Brain microvascular endothelial cell (primary cell): ENCODE measurements at regions not wholly inside any gene's neighbourhood (a gene's known extent, or its start where the extent isn't known, plus 50 kb on each side); places are given as distances from the start of the nearest gene placed in this dataset.
"Not testable (repeated sequence)": the region's sequence is repeated elsewhere in the genome, so short reads cannot be mapped to it uniquely, and the experiment has no call there.

Source experiments
- DNase-seq: peaks from one replicate; pipeline ENCODE4 v3.0.0-alpha.2; 2020
- H3K27ac ChIP-seq: fragments of 250-450 bp; sonication (Bioruptor Pico); 2 replicates; pipeline ENCODE4 v1.5.1; 2020; ENCODE audit warnings: mild to moderate bottlenecking, moderate library complexity
- H3K27me3 ChIP-seq: fragments of 250-450 bp; sonication (Bioruptor Pico); replicated peaks from 2 replicates; pipeline ENCODE4 v1.5.1; 2020; ENCODE audit warnings: mild to moderate bottlenecking
- H3K36me3 ChIP-seq: fragments of 250-450 bp; sonication (Bioruptor Pico); replicated peaks from 2 replicates; pipeline ENCODE4 v1.5.1; 2020; ENCODE audit warnings: mild to moderate bottlenecking
- H3K4me3 ChIP-seq: 2 replicates; pipeline ENCODE4 v1.5.1; 2011; ENCODE audit warnings: low read depth, mild to moderate bottlenecking, control low read depth, low read length, moderate library complexity
- CTCF ChIP-seq: IDR thresholded peaks from 2 replicates; pipeline ENCODE4 v1.5.1; 2011; ENCODE audit warnings: low read depth, mild to moderate bottlenecking, moderate library complexity, low read length, control low read depth, inconsistent platforms; ENCODE audit errors: missing control alignments
- in situ Hi-C: cut with HindIII; loops from 2 replicates; pipeline ENCODE4 v1.10.0; 2017; ENCODE audit warnings: low sequenced_read_pairs, low pct_ligation_motif_present

GRCh38 chr1:212512816-212513559 is 80.3 kb downstream of the NENF start:
- Histone ChIP-seq H3K4me3 (no peak overlapping the region), H3K27me3 (peaks cover 7% of the 10 kb centered on the region), H3K36me3 (no peaks in the 10 kb centered on the region), H3K27ac (no peak overlapping the region)
- peak; percentile 45 for DNase-seq
- TF ChIP-seq CTCF, result no peak
- in situ Hi-C loops, result no loop called here

DNA sequence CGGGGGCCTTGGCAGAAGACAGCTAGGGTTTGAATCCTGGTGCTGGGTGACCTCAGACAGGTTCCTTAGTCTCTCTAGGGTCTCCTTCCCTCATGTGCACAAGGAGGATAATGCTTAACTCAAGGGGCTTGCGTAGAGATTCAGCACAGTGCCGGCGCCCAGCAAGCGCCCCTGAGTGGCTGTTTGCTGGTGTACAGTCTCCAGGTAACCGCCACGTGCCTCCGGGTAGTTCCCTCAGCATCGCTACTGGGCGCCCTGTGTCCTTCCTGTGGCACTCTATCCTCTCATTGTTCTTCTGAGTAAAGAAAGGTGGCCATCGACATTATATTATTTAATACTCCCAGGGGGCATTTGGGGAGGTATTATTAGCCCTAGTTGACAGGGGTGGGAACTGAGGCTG is 80.9 kb downstream of the NENF start:
- Histone ChIP-seq H3K27ac (no peak overlapping the region), H3K27me3 (peaks cover 7% of the 10 kb centered on the region), H3K36me3 (no peaks in the 10 kb centered on the region), H3K4me3 (no peak overlapping the region)
- in situ Hi-C loops, result no loop called here
- TF ChIP-seq CTCF, result no peak
- DNase-seq, result no peak

DNA sequence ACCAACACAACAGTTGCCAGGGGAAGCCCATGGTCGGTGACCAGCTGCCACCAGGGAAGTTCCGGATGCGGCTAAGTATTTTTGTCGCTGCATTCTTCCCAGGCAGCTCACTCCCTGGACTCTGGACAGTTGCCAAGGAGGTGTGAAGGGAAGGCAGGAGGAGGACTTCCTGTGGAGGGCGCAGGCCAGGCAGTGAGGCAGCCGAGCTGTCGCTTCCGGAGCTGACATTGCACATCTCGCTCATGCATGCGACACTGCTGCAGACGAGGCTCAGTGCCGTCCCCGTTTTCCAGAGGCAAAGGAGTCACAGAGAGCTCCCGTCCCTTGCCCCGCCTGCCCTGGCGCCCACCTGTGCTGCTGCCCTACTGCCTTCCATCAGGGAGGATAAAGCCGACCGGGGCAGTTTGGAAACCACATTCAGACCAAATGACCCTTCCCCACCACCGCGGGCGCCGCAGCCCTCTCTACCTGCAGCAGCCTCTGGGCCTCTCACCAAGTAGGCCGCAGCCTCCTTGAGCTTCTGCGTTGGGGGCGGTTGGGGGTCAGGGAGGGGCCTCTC is 81.4 kb downstream of the NENF start:
- Histone ChIP-seq H3K36me3 (no peaks in the 10 kb centered on the region), H3K27me3 (peaks cover 7% of the 10 kb centered on the region), H3K27ac (no peak overlapping the region), H3K4me3 (no peak overlapping the region)
- no peak for TF ChIP-seq CTCF
- in situ Hi-C loops, result no loop called here
- DNase-seq, result peak; percentile 64

GRCh38 chr1:212514782-212515181 is 82.1 kb downstream of the NENF start:
- Histone ChIP-seq H3K4me3 (no peak overlapping the region), H3K27me3 (peaks cover 7% of the 10 kb centered on the region), H3K36me3 (no peaks in the 10 kb centered on the region), H3K27ac (no peak overlapping the region)
- in situ Hi-C loops, result no loop called here
- no peak for DNase-seq
- TF ChIP-seq CTCF, result peak; percentile 5

DNA sequence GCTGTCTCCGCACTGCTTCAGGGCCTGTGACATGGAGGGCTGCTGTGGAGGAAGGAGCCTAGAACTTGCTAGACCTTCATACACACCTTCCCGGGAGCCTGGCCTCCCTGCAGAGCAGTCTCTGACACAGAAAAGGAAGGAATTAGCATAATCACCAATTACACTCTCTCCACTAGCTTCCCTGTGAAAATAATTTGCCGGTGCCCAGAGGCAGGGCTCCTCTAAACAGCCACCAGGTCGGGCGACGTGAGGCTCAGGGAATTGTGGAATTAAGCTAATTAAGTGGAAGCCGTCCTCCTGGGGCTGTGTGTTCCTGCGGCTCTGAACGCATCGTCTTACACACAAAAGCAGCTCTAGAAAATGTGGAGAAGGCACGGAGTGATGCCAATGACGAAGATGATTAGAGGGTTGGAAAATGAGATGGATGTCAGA is 82.6 kb downstream of the NENF start:
- in situ Hi-C loops, result no loop called here
- Histone ChIP-seq H3K27me3 (peaks cover 7% of the 10 kb centered on the region), H3K36me3 (no peaks in the 10 kb centered on the region), H3K4me3 (no peak overlapping the region), H3K27ac (no peak overlapping the region)
- TF ChIP-seq CTCF, result no peak
- no peak for DNase-seq

DNA sequence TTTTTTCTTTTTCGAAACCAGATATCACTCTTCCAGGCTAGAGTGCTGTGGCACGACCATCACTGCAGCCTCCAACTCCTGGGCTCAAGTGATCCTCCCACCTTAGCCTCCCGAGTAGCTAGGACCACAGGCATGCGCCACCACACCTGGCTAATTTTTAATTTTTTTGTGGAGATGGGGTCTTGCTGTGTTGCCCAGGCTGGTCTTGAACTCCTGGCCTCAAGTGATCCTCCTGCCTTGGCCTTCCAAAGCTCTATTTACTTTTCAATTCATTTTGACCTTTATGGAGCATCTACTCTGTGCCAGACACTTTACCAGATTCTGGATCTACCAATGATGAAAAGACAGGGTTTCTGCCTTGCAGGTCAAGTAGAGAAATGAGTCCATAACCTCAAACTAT is 83.3 kb downstream of the NENF start:
- H3K27me3 ChIP-seq, in situ Hi-C loops, DNase-seq, H3K36me3 ChIP-seq, H3K4me3 ChIP-seq, H3K27ac ChIP-seq: not testable (repeated sequence)
